ENCODE measurements at regions not wholly inside any gene's neighbourhood (a gene's known extent, or its start where the extent isn't known, plus 50 kb on each side); places are given as distances from the start of the nearest gene placed in this dataset.
"Not testable (repeated sequence)": the region's sequence is repeated elsewhere in the genome, so short reads cannot be mapped to it uniquely, and the experiment has no call there.

- H3K27ac ChIP-seq, result no peak overlapping the region
- TF ChIP-seq POLR2AphosphoS5 (IDR thresholded peaks at IDR 0.05) (no peak), CTCF (IDR thresholded peaks at IDR 0.05) (no peak), POLR2A (IDR thresholded peaks at IDR 0.05) (no peak), EP300 (IDR thresholded peaks at IDR 0.05) (no peak)
- H3K36me3 ChIP-seq, result no peaks in the 10 kb centered on the region
- H3K27me3 ChIP-seq, result no peaks in the 10 kb centered on the region
- DNase-seq (ENCODE audit: low spot score in 2 of 2), result no peak
- no peak overlapping the region for H3K4me3 ChIP-seq
- peaks cover 4% of the 10 kb centered on the region for H3K4me1 ChIP-seq
- no peaks in the 10 kb centered on the region for H3K9me3 ChIP-seq
These were observed 95.4 kb upstream of the RNU6-1 start for GRCh38 chr15:67935244-67935643.

GRCh38 chr15:67936258-67936657 is 96.4 kb upstream of the RNU6-1 start:
- 73% methylated on average over 5 of the region's 5 CpGs for WGBS
- TF ChIP-seq POLR2AphosphoS5 (IDR thresholded peaks at IDR 0.05), result no peak
- TF ChIP-seq CTCF (IDR thresholded peaks at IDR 0.05), result no peak
- no peak for TF ChIP-seq POLR2A (IDR thresholded peaks at IDR 0.05)
- no peak for TF ChIP-seq EP300 (IDR thresholded peaks at IDR 0.05)
- H3K9me3 ChIP-seq, result no peaks in the 10 kb centered on the region
- no peak overlapping the region for H3K4me3 ChIP-seq
- H3K36me3 ChIP-seq, result no peaks in the 10 kb centered on the region
- no peaks in the 10 kb centered on the region for H3K27me3 ChIP-seq
- no peak overlapping the region for H3K27ac ChIP-seq
- DNase-seq (ENCODE audit: low spot score in 2 of 2), result no peak
- H3K4me1 ChIP-seq, result peaks cover 4% of the 10 kb centered on the region

GRCh38 chr15:67937153-67937761 is 97.4 kb upstream of the RNU6-1 start:
- Histone ChIP-seq H3K36me3 (no peaks in the 10 kb centered on the region), H3K27ac (no peak overlapping the region), H3K9me3 (no peaks in the 10 kb centered on the region), H3K27me3 (no peaks in the 10 kb centered on the region), H3K4me3 (no peak overlapping the region), H3K4me1 (peaks cover 4% of the 10 kb centered on the region)
- no peak for TF ChIP-seq CTCF (IDR thresholded peaks at IDR 0.05)
- no peak for TF ChIP-seq EP300 (IDR thresholded peaks at IDR 0.05)
- 69% methylated on average over 3 of the region's 3 CpGs for WGBS
- no peak for DNase-seq (ENCODE audit: low spot score in 2 of 2)

- 97% methylated on average over 5 of the region's 5 CpGs for WGBS
- not testable (repeated sequence) for H3K36me3 ChIP-seq; H3K4me1 ChIP-seq; H3K27ac ChIP-seq; H3K4me3 ChIP-seq; H3K9me3 ChIP-seq; DNase-seq (ENCODE audit: low spot score in 2 of 2); H3K27me3 ChIP-seq
These were observed 99.3 kb upstream of the RNU6-1 start for GRCh38 chr15:67939179-67939578.

GRCh38 chr15:67939588-67940323 is 99.9 kb upstream of the RNU6-1 start:
- not testable (repeated sequence) for H3K27me3 ChIP-seq; H3K9me3 ChIP-seq; H3K27ac ChIP-seq; H3K4me1 ChIP-seq; H3K4me3 ChIP-seq; DNase-seq (ENCODE audit: low spot score in 2 of 2); H3K36me3 ChIP-seq
- WGBS, result 78% methylated on average over 5 of the region's 5 CpGs

GRCh38 chr15:67940324-67940719 is 100.5 kb upstream of the RNU6-1 start:
- Histone ChIP-seq H3K4me3 (no peak overlapping the region), H3K27me3 (no peaks in the 10 kb centered on the region), H3K4me1 (peaks cover 4% of the 10 kb centered on the region), H3K27ac (no peak overlapping the region), H3K36me3 (no peaks in the 10 kb centered on the region), H3K9me3 (no peaks in the 10 kb centered on the region)
- no peak for TF ChIP-seq EP300 (IDR thresholded peaks at IDR 0.05)
- no peak for TF ChIP-seq CTCF (IDR thresholded peaks at IDR 0.05)
- no peak for TF ChIP-seq POLR2AphosphoS5 (IDR thresholded peaks at IDR 0.05)
- no peak for TF ChIP-seq POLR2A (IDR thresholded peaks at IDR 0.05)
- 92% methylated on average over 1 of the region's 1 CpG for WGBS
- no peak for DNase-seq (ENCODE audit: low spot score in 2 of 2)
